ENCODE measurements at regions not wholly inside any gene's neighbourhood (a gene's known extent, or its start where the extent isn't known, plus 50 kb on each side); places are given as distances from the start of the nearest gene placed in this dataset.
"Not testable (repeated sequence)": the region's sequence is repeated elsewhere in the genome, so short reads cannot be mapped to it uniquely, and the experiment has no call there.

DNA sequence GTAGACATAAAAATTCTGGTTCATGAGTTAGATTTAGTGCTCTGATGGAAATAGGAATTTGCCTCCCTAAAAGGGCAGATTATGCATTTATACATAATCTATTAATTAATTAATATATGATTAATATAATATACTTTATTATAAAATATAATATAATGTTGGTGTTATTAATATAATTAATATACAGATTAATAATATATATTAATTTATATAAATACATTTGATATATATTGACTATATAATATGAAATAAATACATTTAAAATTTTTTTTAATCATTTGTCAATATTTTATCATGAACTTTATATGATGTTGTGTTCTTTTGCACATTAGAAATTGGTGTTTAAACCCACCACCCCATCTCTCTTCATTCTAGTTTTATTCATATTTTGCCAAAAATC, 652.1 kb upstream of the ZNF804A start:
- Histone ChIP-seq H3K36me3 (ENCODE audit: insufficient read depth, low read length) (no peaks in the 10 kb centered on the region), H3K4me3 (no peak overlapping the region), H3K27ac (no peak overlapping the region), H3K9ac (ENCODE audit: insufficient read length) (no peak overlapping the region), H3K9me3 (ENCODE audit: low read depth, low read length) (no peaks in the 10 kb centered on the region)
- no peak for TF ChIP-seq FOXP2 (optimal IDR thresholded peaks at IDR 0.05; ENCODE audit: control extremely low read depth, extremely low read length, insufficient read depth)
- no peak for TF ChIP-seq EZH2 (IDR thresholded peaks at IDR 0.05)
- TF ChIP-seq POLR2AphosphoS5 (IDR thresholded peaks at IDR 0.05; ENCODE audit: borderline replicate concordance, low read depth, low read length): no peak
- DNase-seq (ENCODE audit: low read depth, low spot score): no peak

DNA sequence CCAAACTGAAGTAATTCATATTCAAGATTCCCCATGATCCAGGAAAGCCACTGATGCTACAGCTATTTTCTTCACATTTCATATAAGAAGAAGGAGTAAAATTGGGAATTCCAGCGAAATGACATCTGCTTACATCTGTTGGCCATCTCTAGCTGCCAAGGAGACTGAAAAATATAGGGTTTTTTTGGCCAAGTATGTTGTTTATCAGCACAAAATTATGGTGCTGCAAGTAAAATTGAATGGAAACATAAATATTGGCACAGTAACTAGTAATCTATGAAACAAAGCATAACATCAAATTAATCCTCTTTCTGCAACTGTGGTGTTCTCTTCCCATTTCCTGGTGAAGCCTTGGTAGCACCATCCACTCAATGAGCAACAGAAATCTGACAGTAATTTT, 649.5 kb upstream of the ZNF804A start:
- TF ChIP-seq EZH2 (IDR thresholded peaks at IDR 0.05) (no peak), POLR2AphosphoS5 (IDR thresholded peaks at IDR 0.05; ENCODE audit: borderline replicate concordance, low read depth, low read length) (no peak), FOXP2 (optimal IDR thresholded peaks at IDR 0.05; ENCODE audit: control extremely low read depth, extremely low read length, insufficient read depth) (no peak)
- Histone ChIP-seq H3K9ac (ENCODE audit: insufficient read length) (no peak overlapping the region), H3K27ac (no peak overlapping the region), H3K4me3 (no peak overlapping the region), H3K9me3 (ENCODE audit: low read depth, low read length) (no peaks in the 10 kb centered on the region), H3K36me3 (ENCODE audit: insufficient read depth, low read length) (no peaks in the 10 kb centered on the region)
- no peak for DNase-seq (ENCODE audit: low read depth, low spot score)

DNA sequence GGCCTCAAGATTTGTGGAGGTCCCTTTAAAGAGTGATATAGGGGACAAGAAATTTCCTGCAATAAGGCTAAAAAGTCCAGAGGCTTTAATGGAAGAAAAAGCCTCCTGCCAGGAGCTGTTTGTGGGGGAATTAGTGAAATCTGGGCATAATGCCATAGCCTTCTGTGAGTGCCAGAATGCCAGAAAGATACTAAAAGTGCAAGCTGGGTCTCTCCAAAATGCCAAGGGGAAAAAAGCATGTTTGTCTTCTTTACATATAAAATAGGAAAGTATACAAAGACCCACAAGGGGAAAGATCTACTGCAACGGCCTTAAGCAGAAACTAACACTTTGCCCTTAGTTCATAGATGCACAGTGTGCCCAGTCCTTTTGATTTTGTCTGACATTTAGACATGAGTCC, 647.7 kb upstream of the ZNF804A start:
- H3K36me3 ChIP-seq (ENCODE audit: insufficient read depth, low read length): no peaks in the 10 kb centered on the region
- peak overlapping the region; percentile 85 for H3K27ac ChIP-seq
- TF ChIP-seq POLR2AphosphoS5 (IDR thresholded peaks at IDR 0.05; ENCODE audit: borderline replicate concordance, low read depth, low read length) (no peak), EZH2 (IDR thresholded peaks at IDR 0.05) (no peak), FOXP2 (optimal IDR thresholded peaks at IDR 0.05; ENCODE audit: control extremely low read depth, extremely low read length, insufficient read depth) (no peak)
- peak; percentile 75 for DNase-seq (ENCODE audit: low read depth, low spot score)
- no peak overlapping the region for H3K9ac ChIP-seq (ENCODE audit: insufficient read length)
- H3K4me3 ChIP-seq: peak overlapping the region; percentile 49; the same call in 1 of the 2 replicates
- no peaks in the 10 kb centered on the region for H3K9me3 ChIP-seq (ENCODE audit: low read depth, low read length)

DNA sequence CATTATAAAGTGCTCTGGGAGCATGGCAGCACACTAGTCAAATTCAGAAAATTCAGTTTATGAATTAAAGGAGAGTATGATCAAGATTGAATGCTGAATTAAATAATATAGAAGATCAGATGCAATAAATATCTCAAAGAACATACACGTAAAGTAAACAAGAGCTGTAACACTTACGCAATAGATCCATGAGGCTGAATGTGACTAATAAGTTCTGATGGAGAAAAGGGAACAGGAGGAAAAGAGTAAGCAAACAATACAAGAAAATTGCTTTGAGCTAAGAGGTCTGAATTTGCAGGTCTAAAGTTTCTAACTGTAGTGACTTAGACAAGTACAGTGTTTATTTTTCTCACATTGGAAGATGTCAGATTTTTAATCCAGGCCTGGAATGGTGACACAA, 646.7 kb upstream of the ZNF804A start:
- Histone ChIP-seq H3K9me3 (ENCODE audit: low read depth, low read length) (no peaks in the 10 kb centered on the region), H3K27ac (no peak overlapping the region), H3K9ac (ENCODE audit: insufficient read length) (no peak overlapping the region), H3K4me3 (no peak overlapping the region), H3K36me3 (ENCODE audit: insufficient read depth, low read length) (no peaks in the 10 kb centered on the region)
- DNase-seq (ENCODE audit: low read depth, low spot score): no peak
- no peak for TF ChIP-seq FOXP2 (optimal IDR thresholded peaks at IDR 0.05; ENCODE audit: control extremely low read depth, extremely low read length, insufficient read depth)
- TF ChIP-seq EZH2 (IDR thresholded peaks at IDR 0.05): no peak
- no peak for TF ChIP-seq POLR2AphosphoS5 (IDR thresholded peaks at IDR 0.05; ENCODE audit: borderline replicate concordance, low read depth, low read length)

DNA sequence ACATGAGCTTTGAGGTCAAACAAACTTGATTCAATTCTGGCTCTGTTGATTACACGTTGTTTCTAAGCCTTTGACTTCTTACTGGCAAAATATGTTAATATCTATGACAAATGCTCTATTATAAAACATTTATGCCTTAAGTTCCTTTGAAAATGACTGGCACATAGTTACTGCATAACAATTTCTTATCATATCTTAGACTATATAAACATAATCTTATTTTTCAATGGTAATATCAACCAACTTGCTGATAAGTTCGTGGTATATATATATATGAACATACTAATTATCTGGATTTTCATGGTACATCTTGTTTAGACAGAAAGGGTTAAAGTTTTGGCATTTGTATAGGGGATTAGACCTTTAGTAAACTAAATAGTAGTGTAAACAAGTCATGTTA, 645.6 kb upstream of the ZNF804A start:
- DNase-seq (ENCODE audit: low read depth, low spot score): no peak
- H3K36me3 ChIP-seq (ENCODE audit: insufficient read depth, low read length): no peaks in the 10 kb centered on the region
- no peak for TF ChIP-seq FOXP2 (optimal IDR thresholded peaks at IDR 0.05; ENCODE audit: control extremely low read depth, extremely low read length, insufficient read depth)
- TF ChIP-seq POLR2AphosphoS5 (IDR thresholded peaks at IDR 0.05; ENCODE audit: borderline replicate concordance, low read depth, low read length): no peak
- no peak for TF ChIP-seq EZH2 (IDR thresholded peaks at IDR 0.05)
- H3K9me3 ChIP-seq (ENCODE audit: low read depth, low read length): no peaks in the 10 kb centered on the region
- no peak overlapping the region for H3K27ac ChIP-seq
- no peak overlapping the region for H3K4me3 ChIP-seq
- no peak overlapping the region for H3K9ac ChIP-seq (ENCODE audit: insufficient read length)

DNA sequence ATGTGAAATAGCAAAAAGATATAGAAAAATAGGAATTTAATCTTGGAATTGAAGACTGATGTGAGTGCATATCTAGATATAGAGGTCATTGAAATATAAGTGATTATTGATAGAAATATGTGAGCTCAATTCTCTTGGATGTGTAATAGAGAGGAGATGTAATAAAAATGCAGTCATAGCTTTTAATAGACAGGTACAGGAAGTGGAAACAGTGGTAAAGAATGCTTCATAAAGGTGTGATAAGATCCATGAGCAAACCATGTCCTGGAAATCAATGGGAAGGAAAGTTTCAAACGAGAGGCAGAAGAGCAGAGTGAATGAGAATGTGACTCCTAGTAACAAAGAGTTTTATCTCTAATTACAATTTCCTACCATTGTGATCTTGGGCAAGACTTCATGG, 634.7 kb upstream of the ZNF804A start:
- H3K9me3 ChIP-seq (ENCODE audit: low read depth, low read length): no peaks in the 10 kb centered on the region
- no peak overlapping the region for H3K27ac ChIP-seq
- DNase-seq (ENCODE audit: low read depth, low spot score): no peak
- H3K36me3 ChIP-seq (ENCODE audit: insufficient read depth, low read length): no peaks in the 10 kb centered on the region
- TF ChIP-seq FOXP2 (optimal IDR thresholded peaks at IDR 0.05; ENCODE audit: control extremely low read depth, extremely low read length, insufficient read depth) (no peak), POLR2AphosphoS5 (IDR thresholded peaks at IDR 0.05; ENCODE audit: borderline replicate concordance, low read depth, low read length) (no peak), EZH2 (IDR thresholded peaks at IDR 0.05) (no peak)
- no peak overlapping the region for H3K9ac ChIP-seq (ENCODE audit: insufficient read length)
- no peak overlapping the region for H3K4me3 ChIP-seq

DNA sequence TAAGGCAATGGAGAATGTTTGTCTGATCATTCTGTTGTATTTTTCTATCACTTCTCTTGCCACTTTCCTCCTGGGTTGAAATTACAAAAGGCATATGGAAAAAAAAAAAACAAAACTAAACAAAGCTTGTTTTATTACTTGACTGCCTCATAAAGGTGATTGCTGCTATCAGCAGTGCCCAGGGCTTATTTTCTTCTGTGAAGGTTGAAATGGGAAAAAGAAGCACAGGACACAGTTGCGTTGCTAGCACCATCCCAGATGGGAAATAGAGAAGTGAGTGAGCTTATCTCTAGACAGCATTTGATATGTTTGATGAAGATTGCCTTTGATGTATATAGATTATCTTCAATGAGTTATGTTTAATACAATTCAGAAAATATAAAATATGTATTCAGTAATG, 633.8 kb upstream of the ZNF804A start:
- Histone ChIP-seq H3K36me3 (ENCODE audit: insufficient read depth, low read length) (no peaks in the 10 kb centered on the region), H3K27ac (no peak overlapping the region), H3K4me3 (no peak overlapping the region), H3K9ac (ENCODE audit: insufficient read length) (no peak overlapping the region), H3K9me3 (ENCODE audit: low read depth, low read length) (no peaks in the 10 kb centered on the region)
- TF ChIP-seq POLR2AphosphoS5 (IDR thresholded peaks at IDR 0.05; ENCODE audit: borderline replicate concordance, low read depth, low read length) (no peak), FOXP2 (optimal IDR thresholded peaks at IDR 0.05; ENCODE audit: control extremely low read depth, extremely low read length, insufficient read depth) (no peak)
- DNase-seq (ENCODE audit: low read depth, low spot score): no peak

DNA sequence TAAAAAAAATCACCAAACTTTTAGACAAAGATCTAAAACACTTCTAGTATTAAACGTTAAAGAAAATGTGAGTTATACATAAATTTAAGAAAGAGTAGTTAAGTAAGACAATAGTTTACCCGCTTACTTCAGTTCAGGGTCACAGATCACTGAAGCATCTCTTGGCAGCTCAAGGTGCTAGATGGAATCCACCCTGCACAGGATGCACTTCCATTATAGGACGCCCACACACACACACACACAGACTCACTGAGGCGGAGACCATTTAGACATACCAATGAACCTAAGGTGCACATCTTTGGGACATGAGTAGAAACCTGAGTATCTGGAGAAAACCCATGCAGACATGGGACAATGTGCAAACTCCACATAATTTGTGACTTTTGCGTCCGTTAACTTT, 630.6 kb upstream of the ZNF804A start:
- no peak for DNase-seq (ENCODE audit: low read depth, low spot score)
- no peak overlapping the region for H3K4me3 ChIP-seq
- TF ChIP-seq EZH2 (IDR thresholded peaks at IDR 0.05) (no peak), POLR2AphosphoS5 (IDR thresholded peaks at IDR 0.05; ENCODE audit: borderline replicate concordance, low read depth, low read length) (no peak), FOXP2 (optimal IDR thresholded peaks at IDR 0.05; ENCODE audit: control extremely low read depth, extremely low read length, insufficient read depth) (no peak)
- H3K9ac ChIP-seq (ENCODE audit: insufficient read length): no peak overlapping the region
- H3K36me3 ChIP-seq (ENCODE audit: insufficient read depth, low read length): no peaks in the 10 kb centered on the region
- no peaks in the 10 kb centered on the region for H3K9me3 ChIP-seq (ENCODE audit: low read depth, low read length)
- H3K27ac ChIP-seq: no peak overlapping the region

DNA sequence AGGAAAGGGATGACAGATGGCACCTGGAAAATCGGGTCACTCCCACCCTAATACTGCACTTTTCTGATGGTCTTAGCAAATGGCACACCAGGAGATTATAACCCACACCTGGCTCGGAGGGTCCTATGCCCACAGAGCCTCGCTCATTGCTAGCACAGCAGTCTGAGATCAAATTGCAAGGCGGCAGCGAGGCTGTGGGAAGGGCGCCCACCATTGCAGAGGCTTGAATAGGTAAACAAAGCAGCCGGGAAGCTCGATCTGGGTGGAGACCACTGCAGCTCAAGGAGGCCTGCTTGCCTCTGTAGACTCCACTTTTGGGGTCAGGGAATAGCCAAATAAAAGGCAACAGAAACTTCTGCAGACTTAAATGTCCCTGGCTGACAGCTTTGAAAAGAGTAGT, 622.7 kb upstream of the ZNF804A start:
- H3K9me3 ChIP-seq (ENCODE audit: low read depth, low read length); H3K4me3 ChIP-seq; H3K27ac ChIP-seq; H3K9ac ChIP-seq (ENCODE audit: insufficient read length); DNase-seq (ENCODE audit: low read depth, low spot score); H3K36me3 ChIP-seq (ENCODE audit: insufficient read depth, low read length): not testable (repeated sequence)
